Stomach (tissue), 8 donors: ENCODE measurements at regions not wholly inside any gene's neighbourhood (a gene's known extent, or its start where the extent isn't known, plus 50 kb on each side); places are given as distances from the start of the nearest gene placed in this dataset.

ENCODE experiments used
- DNase-seq, 2 donors: peaks; one replicate each; pipeline versions ENCODE4 v3.0.0 to v3.0.0-alpha.2; 2013 to 2019
- H3K27ac ChIP-seq, 5 donors: fragments of 200-600 bp in 4 of 5; sonication (generic) in 4 of 5; one replicate each; pipeline ENCODE4 v1.5.1; 2013 to 2019; ENCODE audit warnings: mild to moderate bottlenecking in 1 of 5, moderate library complexity in 1 of 5
- H3K27me3 ChIP-seq, 3 donors: fragments of 200-600 bp; sonication (generic); one replicate each; pipeline ENCODE4 v1.5.1; 2017 to 2019; ENCODE audit warnings: mixed run types in 1 of 3
- H3K36me3 ChIP-seq, 4 donors: fragments of 200-600 bp; sonication (generic); 1 replicate in 3 of 4; 2 replicates in 1 of 4; pipeline ENCODE4 v1.5.1; 2016 to 2019
- H3K4me1 ChIP-seq, 4 donors: fragments of 200-600 bp; sonication (generic); one replicate each; pipeline ENCODE4 v1.5.1; 2016 to 2019
- H3K4me3 ChIP-seq, 4 donors: fragments of 200-600 bp; sonication (generic) in 3 of 4; one replicate each; pipeline ENCODE4 v1.5.1; 2016 to 2019; ENCODE audit warnings: mild to moderate bottlenecking in 1 of 4
- H3K9me3 ChIP-seq, 4 donors: fragments of 200-600 bp; sonication (generic); one replicate each; pipeline ENCODE4 v1.5.1; 2016 to 2019
- EP300 ChIP-seq: sonication (generic); formaldehyde crosslinking; IDR thresholded peaks from one replicate; pipeline ENCODE4 v1.6.1; 2017; ENCODE audit warnings: antibody characterized with exemption
- POLR2A ChIP-seq, 4 donors: fragments of 450-650 bp; IDR thresholded peaks; one replicate each; pipeline ENCODE4 v1.6.1; 2016; ENCODE audit warnings: antibody characterized with exemption in 4 of 4, control low read depth in 2 of 4, mild to moderate bottlenecking in 1 of 4, moderate library complexity in 1 of 4
- POLR2AphosphoS5 ChIP-seq, 3 donors: sonication (generic); formaldehyde crosslinking; IDR thresholded peaks; one replicate each; pipeline ENCODE4 v1.6.1; 2016; ENCODE audit warnings: antibody characterized with exemption in 3 of 3
- WGBS, 5 donors: extraction: QIAGEN DNeasy Blood & Tissue Kit in 3 of 5; methylation state at CpG; one replicate each; pipeline versions ENCODE4 v1.1.5 to v1.1.7; 2013 to 2018; 5-methylcytosine and 5-hydroxymethylcytosine counted together
- intact Hi-C: fragments of 100-400 bp; cut with DNase I; formaldehyde crosslinking; loops from one replicate; pipeline ENCODE4 v1.15.1; 2023; ENCODE audit warnings: low total_unique reads
- TF ChIP-seq, protein P1 (sequence below), 7 experiments: fragments of 450-650 bp in 4 of 7; fragments of 200-600 bp in 3 of 7; sonication (generic) in 3 of 7; IDR thresholded peaks; one replicate each; pipeline ENCODE4 v1.5.1; 2016 to 2019; ENCODE audit warnings: antibody characterized with exemption in 7 of 7, control low read depth in 2 of 7, mild to moderate bottlenecking in 1 of 7
- donor health status: healthy with polysubstance abuse.
- donor health status: Bipolar disorder and iron deficiency.
- donor health status: healthy.

DNA sequence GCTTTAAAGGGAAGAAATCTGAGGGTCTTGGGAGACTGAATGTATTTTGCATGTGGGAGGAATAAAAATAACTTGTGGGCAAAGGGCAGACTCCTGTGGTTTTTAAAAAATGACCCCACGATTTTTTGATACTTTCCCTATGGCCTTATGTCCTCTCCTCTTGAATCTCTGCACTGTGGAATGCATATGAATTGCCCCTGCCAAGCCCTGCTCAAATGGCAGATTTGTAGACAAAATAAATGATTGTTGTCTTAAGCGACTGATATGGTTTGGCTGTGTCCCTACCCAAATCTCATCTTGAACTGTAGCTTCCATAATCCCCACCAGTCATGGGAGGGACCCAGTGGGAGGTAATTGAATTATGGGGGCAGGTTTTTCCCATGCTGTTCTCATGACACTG lies 223.8 kb downstream of the DACT1 start:
- TF ChIP-seq POLR2AphosphoS5 (IDR thresholded peaks at IDR 0.05) (no peak), EP300 (no peak), POLR2A (IDR thresholded peaks at IDR 0.05) (no peak)
- TF ChIP-seq, protein P1, sequence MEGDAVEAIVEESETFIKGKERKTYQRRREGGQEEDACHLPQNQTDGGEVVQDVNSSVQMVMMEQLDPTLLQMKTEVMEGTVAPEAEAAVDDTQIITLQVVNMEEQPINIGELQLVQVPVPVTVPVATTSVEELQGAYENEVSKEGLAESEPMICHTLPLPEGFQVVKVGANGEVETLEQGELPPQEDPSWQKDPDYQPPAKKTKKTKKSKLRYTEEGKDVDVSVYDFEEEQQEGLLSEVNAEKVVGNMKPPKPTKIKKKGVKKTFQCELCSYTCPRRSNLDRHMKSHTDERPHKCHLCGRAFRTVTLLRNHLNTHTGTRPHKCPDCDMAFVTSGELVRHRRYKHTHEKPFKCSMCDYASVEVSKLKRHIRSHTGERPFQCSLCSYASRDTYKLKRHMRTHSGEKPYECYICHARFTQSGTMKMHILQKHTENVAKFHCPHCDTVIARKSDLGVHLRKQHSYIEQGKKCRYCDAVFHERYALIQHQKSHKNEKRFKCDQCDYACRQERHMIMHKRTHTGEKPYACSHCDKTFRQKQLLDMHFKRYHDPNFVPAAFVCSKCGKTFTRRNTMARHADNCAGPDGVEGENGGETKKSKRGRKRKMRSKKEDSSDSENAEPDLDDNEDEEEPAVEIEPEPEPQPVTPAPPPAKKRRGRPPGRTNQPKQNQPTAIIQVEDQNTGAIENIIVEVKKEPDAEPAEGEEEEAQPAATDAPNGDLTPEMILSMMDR (IDR thresholded peaks at IDR 0.05), result no peak
- no peak for DNase-seq
- H3K36me3 ChIP-seq, result no peaks in the 10 kb centered on the region
- peaks cover 0 to 6% (median 0%) of the 10 kb centered on the region in 4 donors for H3K4me1 ChIP-seq
- 61 to 78% (median 63%) methylated on average over 2 of the region's 2 CpGs for WGBS, 5 donors
- H3K4me3 ChIP-seq, result no peak overlapping the region
- H3K27ac ChIP-seq, result no peak overlapping the region
- intact Hi-C loops, result no loop called here
- no peaks in the 10 kb centered on the region for H3K27me3 ChIP-seq
- peaks cover 0 to 23% (median 13%) of the 10 kb centered on the region in 4 donors for H3K9me3 ChIP-seq

DNA sequence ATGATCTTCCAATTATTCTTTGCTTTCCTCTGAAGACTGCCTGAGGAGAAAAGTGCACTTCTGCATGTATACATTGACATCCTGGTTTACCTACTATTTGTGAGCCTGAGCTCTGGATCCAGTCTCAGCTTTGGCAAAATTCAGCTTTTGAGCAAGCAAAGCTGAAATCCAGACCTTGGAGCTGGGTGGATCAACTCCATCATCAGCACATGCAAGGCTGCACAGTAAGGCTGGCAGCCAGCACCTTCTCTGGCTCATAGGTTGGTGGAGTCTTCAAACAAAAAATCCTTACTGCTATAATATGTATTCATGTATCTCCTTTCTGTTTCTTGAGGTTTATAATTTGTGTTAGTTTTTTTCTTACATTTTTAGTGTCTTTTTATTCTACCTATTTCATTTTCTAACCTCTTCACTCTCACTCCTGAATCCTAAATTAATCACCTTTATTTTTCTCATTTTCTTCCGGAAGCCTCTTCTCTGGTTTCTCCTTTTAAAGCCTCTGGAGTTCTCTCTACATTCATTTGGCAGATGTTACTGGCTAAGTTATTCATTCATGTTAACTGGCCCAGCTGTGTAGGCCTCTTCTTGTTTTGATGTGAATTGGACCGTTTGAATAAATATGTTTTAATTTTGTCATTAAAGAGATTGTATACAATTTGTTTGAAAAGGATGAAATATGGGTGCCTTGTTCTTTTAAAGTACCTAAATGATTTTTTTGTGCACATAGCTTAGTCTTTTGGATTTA lies 224.8 kb downstream of the DACT1 start:
- no peak for DNase-seq
- no peaks in the 10 kb centered on the region for H3K36me3 ChIP-seq
- H3K4me3 ChIP-seq, result no peak overlapping the region
- TF ChIP-seq EP300, result no peak
- TF ChIP-seq POLR2A (IDR thresholded peaks at IDR 0.05), result no peak
- TF ChIP-seq, protein P1 (IDR thresholded peaks at IDR 0.05), result no peak
- TF ChIP-seq POLR2AphosphoS5 (IDR thresholded peaks at IDR 0.05), result no peak
- 63 to 83% (median 75%) methylated on average over 2 of the region's 2 CpGs for WGBS, 5 donors
- peaks cover 0 to 22% (median 13%) of the 10 kb centered on the region in 4 donors for H3K9me3 ChIP-seq
- no peaks in the 10 kb centered on the region for H3K27me3 ChIP-seq
- intact Hi-C loops, result no loop called here
- no peak overlapping the region for H3K27ac ChIP-seq
- H3K4me1 ChIP-seq, result peaks cover 0 to 6% (median 0%) of the 10 kb centered on the region in 4 donors

DNA sequence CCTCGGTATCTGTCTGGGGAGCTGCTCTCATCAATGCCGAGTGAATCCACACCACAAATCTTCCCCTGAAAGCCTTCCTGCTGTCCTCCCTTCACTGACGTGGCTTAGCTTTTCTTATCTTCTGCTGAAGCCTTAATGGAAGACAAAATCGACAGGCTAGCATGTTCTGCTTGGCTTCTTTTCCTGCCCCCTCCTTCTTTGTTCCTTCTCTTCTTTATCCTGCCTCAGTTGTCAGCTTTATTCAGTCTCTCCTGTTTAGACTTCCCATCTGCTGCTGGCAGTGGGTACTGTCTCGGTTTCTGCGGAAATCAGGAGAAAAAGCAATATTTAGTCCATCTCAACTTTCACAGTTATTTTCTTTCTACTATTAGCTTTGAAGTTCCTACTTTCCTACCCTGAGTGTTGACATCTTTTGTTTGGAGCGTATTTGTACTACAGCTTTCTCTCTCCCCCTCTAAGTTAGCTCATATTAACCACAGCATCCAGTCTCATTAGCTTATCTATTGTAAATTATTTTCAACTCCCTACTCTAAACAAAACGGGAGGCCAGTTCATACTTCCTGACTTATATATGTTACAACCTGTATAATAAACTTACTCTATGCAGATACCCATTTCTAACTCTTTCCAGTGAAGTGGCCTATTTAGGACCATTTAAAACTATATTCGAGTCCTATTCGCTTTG lies 226.0 kb downstream of the DACT1 start:
- no peaks in the 10 kb centered on the region for H3K36me3 ChIP-seq
- TF ChIP-seq EP300 (no peak), POLR2AphosphoS5 (IDR thresholded peaks at IDR 0.05) (no peak)
- TF ChIP-seq, protein P1 (IDR thresholded peaks at IDR 0.05), result no peak
- H3K27ac ChIP-seq, result peak overlapping the region in 2 of 5 donors; percentile 22 to 33
- H3K4me3 ChIP-seq, result no peak overlapping the region
- DNase-seq, result peak in 1 of 2 donors; percentile 35
- WGBS, 5 donors, result 49 to 60% (median 58%) methylated on average over 10 of the region's 10 CpGs
- no peaks in the 10 kb centered on the region for H3K27me3 ChIP-seq
- H3K9me3 ChIP-seq, result peaks cover 0 to 10% (median 4%) of the 10 kb centered on the region in 4 donors
- peaks cover 0 to 6% (median 0%) of the 10 kb centered on the region in 4 donors for H3K4me1 ChIP-seq
- intact Hi-C loops, result no loop called here

DNA sequence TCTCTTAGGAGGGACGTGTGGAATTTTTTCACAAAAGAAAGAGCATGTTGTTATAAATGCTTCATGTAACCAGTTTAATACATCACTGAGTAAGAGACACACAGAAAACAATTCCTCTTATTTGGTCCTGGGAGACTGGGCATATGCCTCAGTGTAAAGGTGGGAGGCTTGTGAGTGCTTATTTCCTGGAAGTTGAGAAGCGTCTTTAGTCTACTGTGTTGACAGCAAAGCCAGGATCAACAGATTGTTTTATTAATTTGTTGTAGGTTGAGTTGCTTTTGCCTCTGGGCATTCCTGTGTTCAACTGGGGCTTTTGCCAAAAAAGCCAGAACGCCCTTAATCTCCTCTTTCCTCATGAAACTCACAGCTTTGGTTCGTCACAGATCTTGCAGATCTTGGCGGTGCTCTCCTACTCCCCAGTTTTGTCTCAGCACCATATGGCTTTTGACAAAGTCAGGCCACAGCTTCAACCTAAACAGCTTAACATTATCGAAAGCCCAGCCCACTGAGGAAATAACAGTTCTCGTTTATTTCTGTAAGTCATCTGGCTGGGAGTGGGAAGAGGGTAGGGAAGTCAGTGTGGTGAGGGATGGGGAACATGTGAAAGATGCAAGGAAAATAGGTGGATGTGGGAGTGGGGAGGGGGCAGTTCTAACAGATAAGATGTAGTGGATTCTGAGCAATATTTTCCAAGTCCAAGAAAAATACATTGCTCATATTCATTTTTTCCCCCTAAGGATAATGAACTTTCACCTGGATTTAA lies 227.2 kb downstream of the DACT1 start:
- H3K27me3 ChIP-seq, result no peaks in the 10 kb centered on the region
- no peaks in the 10 kb centered on the region for H3K36me3 ChIP-seq
- H3K27ac ChIP-seq, result peak overlapping the region in 1 of 5 donors; percentile 43
- H3K4me3 ChIP-seq, result no peak overlapping the region
- DNase-seq, result peak in 1 of 2 donors; percentile 87
- 50 to 71% (median 64%) methylated on average over 7 of the region's 7 CpGs for WGBS, 5 donors
- H3K4me1 ChIP-seq, result peaks cover 0 to 6% (median 0%) of the 10 kb centered on the region in 4 donors
- H3K9me3 ChIP-seq, result peaks cover 0 to 2% (median under 1%) of the 10 kb centered on the region in 4 donors
- no peak for TF ChIP-seq EP300
- TF ChIP-seq POLR2A (IDR thresholded peaks at IDR 0.05), result no peak
- no peak for TF ChIP-seq POLR2AphosphoS5 (IDR thresholded peaks at IDR 0.05)
- intact Hi-C loops, result no loop called here
